ENCODE measurements at regions not wholly inside any gene's neighbourhood (a gene's known extent, or its start where the extent isn't known, plus 50 kb on each side); places are given as distances from the start of the nearest gene placed in this dataset.
"Not testable (repeated sequence)": the region's sequence is repeated elsewhere in the genome, so short reads cannot be mapped to it uniquely, and the experiment has no call there.

DNA sequence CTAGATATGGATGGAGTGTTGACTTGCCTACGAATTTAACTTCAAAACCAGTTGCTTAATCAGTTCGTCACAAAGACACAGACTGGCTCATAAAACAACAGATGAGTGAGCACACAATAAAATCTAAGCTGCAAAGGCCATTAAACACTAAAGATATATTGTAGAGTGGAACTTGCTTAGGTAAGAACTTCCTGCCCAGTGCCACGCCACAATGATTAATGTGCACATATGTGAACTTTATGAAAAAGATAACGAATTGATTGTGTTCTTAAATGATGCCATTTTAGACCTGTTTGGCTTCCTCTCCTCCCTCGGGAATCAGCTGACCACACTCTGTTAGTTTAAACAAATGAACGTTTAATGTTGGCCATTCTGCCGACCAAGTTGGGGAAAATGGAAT lies 2031.3 kb upstream of the CELF4 start:
- FAIRE-seq (no peak), DNase-seq (ENCODE audit: low spot score) (no peak)

DNA sequence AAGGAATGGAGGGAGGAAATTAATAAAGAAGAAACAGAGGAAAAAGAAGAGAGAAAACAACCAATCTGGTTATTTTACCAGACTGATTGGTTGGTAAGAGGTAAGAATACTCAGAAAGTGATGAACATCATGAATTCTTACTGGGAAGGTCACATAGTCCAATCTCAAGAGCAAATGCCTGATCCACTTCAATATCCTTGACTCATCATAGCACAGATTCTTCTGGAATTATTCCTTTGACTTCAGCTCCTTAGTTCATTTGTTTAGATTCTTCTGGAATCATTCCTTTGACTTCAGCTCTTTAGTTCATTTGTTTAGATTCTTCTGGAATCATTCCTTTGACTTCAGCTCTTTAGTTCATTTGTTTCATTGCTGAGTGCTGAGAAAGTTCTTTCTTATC lies 2030.6 kb upstream of the CELF4 start:
- DNase-seq (ENCODE audit: low spot score) (no peak), FAIRE-seq (no peak)

- FAIRE-seq (no peak), DNase-seq (ENCODE audit: low spot score) (no peak)
These were observed 2028.6 kb upstream of the CELF4 start for GRCh38 chr18:39594206-39594605.

DNA sequence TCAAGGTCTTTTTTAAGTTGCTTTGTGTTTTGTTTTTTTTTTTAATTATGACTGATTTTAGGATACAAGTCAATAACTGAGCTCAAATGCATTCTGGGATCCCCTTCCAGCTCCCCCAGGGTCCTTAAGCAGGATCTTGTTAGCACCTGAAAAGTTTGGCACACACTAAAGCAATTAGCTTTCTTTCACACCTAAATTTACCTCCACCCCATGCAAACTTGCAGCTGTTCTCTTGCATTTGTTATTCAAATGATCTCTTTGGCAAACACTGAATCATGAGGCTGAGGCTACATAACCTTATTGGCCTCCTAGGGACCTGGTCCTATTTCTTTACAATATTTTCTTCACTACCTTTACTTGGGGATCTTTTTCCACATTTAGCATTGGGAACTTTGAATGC lies 2026.1 kb upstream of the CELF4 start:
- no peak for FAIRE-seq
- no peak for DNase-seq (ENCODE audit: low spot score)

DNA sequence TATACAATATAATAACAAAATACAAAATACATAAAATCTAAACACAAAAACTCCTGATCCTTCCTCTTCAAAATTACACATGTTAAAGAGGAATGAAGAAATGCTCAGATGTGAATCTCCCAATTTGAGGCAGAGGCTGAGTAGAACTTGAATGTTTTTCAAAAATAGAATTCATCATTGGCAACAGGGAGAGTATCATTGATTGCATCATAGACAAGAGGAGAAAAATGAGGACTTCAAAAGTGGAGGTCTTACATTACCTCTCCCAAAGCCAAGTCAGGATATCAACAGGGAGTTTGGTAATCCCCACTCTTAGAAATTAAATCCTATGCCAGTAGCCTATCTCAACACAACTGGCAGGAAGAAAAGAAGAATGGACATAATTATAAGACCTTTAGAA lies 2023.9 kb upstream of the CELF4 start:
- DNase-seq (ENCODE audit: low spot score): no peak
- FAIRE-seq: no peak

GRCh38 chr18:39587586-39587985 lies 2022.0 kb upstream of the CELF4 start:
- no peak for DNase-seq (ENCODE audit: low spot score)

GRCh38 chr18:39586741-39587140 lies 2021.1 kb upstream of the CELF4 start:
- FAIRE-seq (no peak), DNase-seq (ENCODE audit: low spot score) (no peak)

More at GRCh38 chr18:39587586-39587985, 2022.0 kb upstream of the CELF4 start:
- no peak for FAIRE-seq

DNA sequence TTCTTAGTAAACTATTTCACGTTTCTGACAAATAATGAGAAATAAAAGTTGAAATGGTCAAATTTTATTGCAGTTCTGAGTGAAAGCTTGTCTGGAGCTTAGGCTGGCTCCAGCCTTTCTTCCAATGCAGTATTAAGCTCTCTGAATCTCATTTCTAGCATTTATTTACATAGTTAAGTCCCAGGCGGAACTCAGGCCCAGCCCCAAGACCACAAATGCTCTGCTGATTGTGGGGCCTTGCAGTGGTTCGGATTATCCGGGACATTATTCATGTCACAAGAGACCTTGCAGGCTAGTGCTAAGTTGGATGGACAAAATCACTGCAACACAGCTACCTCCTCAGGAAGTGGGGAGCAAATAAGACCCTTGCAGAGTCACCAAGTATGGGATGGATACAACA lies 2009.3 kb upstream of the CELF4 start:
- no peak for DNase-seq (ENCODE audit: low spot score)
- no peak for FAIRE-seq

DNA sequence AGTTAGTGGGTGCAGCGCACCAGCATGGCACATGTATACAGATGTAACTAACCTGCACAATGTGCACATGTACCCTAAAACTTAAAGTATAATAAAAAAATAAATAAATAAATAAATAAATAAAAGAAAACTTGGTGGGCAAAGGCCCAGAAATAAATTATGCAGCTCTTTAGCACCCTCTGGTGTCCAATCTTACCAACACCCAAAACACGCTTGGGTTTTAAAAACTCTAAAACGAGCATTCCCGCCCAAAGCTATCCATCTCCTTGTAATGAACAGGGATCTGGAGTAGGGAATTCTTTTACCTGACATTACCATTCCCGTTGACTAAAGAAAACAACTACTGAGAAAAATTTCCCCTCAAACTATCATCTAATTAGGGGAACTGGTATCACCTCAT lies 2005.9 kb upstream of the CELF4 start:
- FAIRE-seq: no peak
- DNase-seq (ENCODE audit: low spot score): peak; percentile 3

DNA sequence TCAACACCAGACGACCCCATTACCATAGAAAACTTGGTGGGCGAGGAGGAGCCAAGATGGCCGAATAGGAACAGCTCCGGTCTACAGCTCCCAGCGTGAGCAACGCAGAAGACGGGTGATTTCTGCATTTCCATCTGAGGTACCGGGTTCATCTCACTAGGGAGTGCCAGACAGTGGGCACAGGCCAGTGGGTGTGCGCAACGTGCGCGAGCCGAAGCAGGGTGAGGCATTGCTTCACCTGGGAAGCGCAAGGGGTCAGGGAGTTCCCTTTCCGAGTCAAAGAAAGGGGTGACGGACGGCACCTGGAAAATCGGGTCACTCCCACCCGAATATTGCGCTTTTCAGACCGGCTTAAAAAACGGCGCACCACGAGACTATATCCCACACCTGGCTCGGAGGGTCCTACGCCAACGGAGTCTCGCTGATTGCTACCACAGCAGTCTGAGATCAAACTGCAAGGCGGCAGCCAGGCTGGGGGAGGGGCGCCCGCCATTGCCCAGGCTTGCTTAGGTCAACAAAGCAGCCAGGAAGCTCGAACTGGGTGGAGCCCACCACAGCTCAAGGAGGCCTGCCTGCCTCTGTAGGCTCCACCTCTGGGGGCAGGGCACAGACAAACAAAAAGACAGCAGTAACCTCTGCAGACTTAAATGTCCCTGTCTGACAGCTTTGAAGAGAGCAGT lies 2000.1 kb upstream of the CELF4 start:
- not testable (repeated sequence) for DNase-seq (ENCODE audit: low spot score); FAIRE-seq

DNA sequence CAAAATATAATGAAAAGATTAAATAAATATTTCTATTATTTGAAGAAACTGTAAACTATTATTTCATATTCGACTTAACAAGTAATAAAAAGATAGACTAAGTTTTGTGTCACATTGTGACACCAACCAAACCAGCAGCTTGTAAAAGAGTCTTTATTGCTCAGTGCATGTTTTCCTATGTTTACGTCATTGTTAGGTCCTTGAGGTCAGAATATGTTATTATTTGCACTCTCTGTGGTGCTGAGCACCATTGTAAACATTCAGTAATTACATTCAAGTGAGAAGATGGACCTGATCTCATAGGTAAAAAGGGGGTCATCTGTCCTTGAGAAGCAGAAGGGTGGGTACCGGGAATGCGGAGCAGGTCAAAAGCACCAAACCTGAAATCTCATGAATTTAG lies 1999.1 kb upstream of the CELF4 start:
- no peak for FAIRE-seq
- DNase-seq (ENCODE audit: low spot score): no peak

DNA sequence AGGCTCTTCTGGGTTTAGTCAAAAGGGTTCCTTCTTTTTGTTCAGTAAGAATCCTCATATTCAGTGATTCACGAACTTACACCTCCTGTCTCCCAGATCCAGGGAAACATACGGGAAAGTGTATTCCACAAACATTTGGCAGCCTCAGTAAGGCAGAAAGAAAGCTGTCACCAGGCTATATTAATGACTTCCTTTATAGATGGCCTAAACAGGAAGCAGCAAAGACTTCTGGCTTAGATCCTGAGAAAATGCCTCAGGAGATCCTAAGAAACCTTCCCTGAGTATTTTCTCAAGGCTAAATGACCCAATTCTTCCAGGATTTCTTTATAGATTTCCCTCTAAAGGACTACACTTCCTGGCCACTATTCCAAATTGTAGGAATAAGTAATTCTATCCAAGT lies 1995.5 kb upstream of the CELF4 start:
- DNase-seq (ENCODE audit: low spot score) (no peak), FAIRE-seq (no peak)

- FAIRE-seq: no peak
These were observed 1993.1 kb upstream of the CELF4 start for GRCh38 chr18:39558658-39559057.

GRCh38 chr18:39555496-39555895 lies 1989.9 kb upstream of the CELF4 start:
- FAIRE-seq (no peak), DNase-seq (ENCODE audit: low spot score) (no peak)

More at GRCh38 chr18:39558658-39559057, 1993.1 kb upstream of the CELF4 start:
- no peak for DNase-seq (ENCODE audit: low spot score)

GRCh38 chr18:39550701-39551100 lies 1985.1 kb upstream of the CELF4 start:
- no peak for DNase-seq (ENCODE audit: low spot score)
- FAIRE-seq: no peak

- FAIRE-seq (no peak), DNase-seq (ENCODE audit: low spot score) (no peak)
These were observed 1983.5 kb upstream of the CELF4 start for GRCh38 chr18:39549144-39549543.

DNA sequence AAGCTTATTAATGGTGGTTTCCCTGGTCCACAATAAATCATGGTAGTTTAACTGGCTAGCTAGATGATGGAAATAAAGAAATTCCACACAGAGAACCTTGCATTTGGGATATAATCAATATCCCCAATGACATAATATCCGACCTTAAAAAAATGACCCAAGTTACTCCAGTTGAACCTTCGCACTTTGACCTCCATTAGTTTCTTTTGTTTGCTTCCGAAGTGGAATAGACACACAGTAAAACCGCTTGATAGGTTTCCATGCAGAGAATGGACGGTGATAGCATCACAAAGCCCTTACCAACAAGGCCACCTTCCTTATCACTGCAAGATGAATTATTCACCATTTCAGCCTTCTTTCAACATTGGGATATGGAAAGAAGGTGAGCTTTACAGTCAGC lies 1966.1 kb upstream of the CELF4 start:
- DNase-seq (ENCODE audit: low spot score) (no peak), FAIRE-seq (no peak)

- FAIRE-seq (no peak), DNase-seq (ENCODE audit: low spot score) (no peak)
These were observed 1963.8 kb upstream of the CELF4 start for GRCh38 chr18:39529358-39529757.

DNA sequence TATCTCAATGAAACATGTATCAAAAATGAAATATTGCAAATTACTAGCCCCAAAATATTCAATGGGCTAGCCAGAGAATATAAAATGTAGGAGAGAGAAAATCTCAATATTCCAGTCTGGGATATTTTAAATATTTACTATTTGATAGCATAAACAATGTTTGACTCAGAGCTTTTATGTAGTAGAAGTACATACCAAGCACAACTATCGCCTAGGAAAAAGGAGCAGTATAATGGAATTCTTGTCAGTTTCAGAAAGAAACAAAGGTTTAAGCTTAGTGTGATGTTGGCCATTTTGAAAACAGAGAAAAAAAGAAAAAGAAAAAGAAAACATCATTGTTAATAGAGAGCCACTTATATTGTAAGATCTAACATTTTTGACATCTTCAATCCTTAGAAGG lies 1961.9 kb upstream of the CELF4 start:
- no peak for FAIRE-seq
- no peak for DNase-seq (ENCODE audit: low spot score)

GRCh38 chr18:39524370-39524769 lies 1958.8 kb upstream of the CELF4 start:
- FAIRE-seq (no peak), DNase-seq (ENCODE audit: low spot score) (no peak)

GRCh38 chr18:39523281-39523680 lies 1957.7 kb upstream of the CELF4 start:
- FAIRE-seq (no peak), DNase-seq (ENCODE audit: low spot score) (no peak)

DNA sequence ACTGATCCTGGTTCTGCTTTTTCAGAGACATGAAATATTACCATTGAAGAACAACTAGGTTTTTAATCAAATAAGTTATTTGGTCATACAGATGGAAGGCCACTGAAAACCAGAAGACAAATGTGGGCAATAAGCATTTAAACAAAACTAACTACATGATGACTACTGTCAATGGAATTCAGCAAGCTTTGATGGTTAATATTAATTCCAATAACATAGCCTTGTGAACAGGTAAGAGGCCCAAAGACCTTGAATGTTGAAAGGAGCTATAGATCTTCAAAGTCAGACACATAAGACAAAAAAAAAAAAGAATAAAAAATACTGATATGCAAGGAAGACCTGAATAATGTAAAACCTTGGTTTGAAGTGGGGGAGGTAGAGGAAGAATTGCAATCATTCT lies 1955.6 kb upstream of the CELF4 start:
- DNase-seq (ENCODE audit: low spot score) (no peak), FAIRE-seq (no peak)

- no peak for FAIRE-seq
- DNase-seq (ENCODE audit: low spot score): no peak
These were observed 1954.1 kb upstream of the CELF4 start for GRCh38 chr18:39519741-39520140.

DNA sequence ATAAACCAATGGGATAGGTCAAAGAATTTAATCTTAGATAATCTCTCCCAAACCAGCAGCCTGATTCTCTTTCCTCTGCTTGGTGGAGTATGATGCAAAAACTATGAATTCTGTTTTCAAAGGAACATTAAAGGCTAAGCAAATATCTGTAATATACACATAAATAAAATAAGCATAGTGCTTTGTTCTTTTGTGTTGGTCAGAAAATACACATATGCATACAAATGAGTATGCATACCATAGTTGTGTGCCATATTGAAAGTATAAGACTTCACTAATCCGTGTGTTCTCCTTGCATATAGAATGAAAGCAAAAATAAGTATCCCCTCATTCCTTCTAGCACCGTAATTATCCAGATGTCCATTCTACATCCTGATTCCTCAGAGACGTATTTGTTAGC lies 1949.7 kb upstream of the CELF4 start:
- FAIRE-seq (no peak), DNase-seq (ENCODE audit: low spot score) (no peak)
